GM19238 (cell line): ENCODE measurements at regions not wholly inside any gene's neighbourhood (a gene's known extent, or its start where the extent isn't known, plus 50 kb on each side); places are given as distances from the start of the nearest gene placed in this dataset.

Experiments
- DNase-seq: peaks from one replicate; pipeline ENCODE4 v3.0.0; 2011; ENCODE audit warnings: low spot score; ENCODE audit not compliant: insufficient read length

DNA sequence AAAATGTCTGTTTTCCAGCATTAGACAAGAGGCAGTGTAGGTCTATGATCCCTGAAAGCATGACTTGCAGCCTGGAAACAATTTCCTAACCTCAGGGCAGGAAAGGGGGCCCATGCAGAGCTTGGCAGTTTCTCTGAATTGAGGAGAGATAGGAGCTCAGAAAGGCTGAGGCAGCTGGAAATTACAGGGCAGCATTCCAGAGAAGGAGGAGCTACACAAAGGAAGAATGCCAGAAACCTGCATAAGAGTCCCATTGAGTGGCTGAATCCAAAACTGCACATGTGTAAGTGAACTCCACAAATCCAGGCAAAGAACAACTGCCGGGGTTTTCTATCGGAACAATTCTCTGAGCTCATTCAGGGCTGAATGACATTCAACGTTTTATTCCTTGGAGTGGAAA is 346.8 kb downstream of the PIK3R1 start:
- DNase-seq, result no peak

DNA sequence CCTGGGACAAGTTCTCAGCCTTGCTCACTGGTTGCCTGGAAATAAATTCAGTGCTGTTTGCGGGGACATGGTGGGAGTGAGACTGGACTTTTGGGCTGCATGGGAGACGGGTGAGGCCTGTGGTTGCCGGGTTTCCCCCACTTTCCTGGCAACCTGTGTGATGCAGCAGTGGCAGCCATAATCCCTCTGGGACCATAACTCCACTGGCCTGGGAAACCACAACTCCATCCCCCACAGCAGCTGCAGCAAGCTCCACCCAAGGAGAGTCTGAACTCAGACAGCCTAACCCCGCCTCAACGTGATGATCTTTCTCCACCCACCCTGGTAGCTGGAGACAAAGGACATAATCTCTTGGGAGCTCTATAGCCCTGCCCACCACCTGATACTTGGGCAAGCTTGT is 349.9 kb downstream of the PIK3R1 start:
- no peak for DNase-seq

DNA sequence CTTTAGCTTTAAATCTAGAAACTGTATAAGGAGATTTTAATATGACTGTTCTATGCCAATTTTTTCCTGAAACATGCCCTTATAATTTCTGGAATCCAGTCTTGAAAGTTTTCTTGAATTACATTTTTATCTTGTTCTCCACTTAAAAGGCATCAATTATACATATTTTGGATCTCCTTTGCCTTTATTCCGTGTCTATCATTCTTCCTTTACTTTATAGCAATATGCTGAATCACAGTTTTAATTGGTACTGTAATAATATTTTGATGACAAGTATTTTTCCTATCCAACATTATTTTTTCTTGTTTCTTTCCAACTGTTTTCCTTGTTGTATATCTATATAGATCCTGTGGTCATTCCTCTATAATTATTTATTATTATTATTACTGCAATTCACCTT is 361.2 kb downstream of the PIK3R1 start:
- no peak for DNase-seq

DNA sequence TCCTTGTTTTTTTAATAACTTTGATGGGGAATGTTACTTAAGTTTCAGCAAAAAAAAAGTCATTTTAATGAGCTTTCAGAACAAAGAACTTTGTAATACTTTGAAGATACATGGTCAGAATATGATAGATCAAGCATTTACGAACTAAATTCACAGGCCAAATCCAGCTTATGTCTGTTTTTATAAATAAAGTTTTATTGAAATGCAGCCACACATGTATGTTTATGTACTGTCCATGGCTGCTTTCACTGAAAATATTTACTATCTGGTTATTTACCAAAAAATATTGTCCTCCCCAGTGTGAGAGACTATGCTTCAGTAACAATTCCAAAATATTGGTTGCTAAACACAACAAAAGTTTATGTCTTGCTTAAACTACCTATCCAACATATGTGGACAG is 366.7 kb downstream of the PIK3R1 start:
- DNase-seq, result no peak

DNA sequence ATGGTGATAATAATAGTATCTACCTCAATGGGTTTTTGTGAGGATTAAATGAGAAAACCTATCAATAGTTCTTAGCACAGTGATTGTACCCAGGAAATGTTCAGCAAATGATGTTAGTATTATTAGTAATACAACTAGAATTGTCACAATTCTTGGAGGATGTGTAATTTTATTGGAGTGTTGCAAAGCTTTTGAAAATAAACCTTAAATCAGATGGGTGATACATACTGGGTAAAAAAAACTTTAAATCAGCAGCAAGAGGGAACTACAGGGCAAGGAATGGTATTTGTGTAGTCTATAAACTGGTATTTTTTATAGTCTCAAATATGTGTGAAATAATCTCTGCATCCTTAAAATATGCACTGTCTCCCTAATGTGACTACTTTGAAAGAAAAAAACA is 371.6 kb downstream of the PIK3R1 start:
- no peak for DNase-seq

DNA sequence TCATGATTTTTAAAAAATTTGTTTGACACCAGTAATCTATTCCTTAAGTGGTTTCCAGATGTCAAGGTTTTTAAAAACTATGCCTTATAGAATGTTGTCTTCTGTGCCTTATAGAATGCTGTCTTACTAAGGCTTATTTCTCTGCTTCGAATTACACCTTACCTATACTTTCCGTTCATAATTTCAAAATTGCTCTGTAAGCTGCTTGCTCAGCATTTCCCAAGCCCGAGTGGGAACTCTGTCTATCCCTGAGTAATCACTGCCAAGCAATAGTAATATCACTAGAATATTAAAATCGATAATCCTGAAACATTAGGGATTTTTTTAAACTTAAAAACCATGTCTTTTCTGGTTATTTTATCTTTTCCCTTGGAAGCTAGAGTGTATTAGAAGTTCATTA is 376.3 kb downstream of the PIK3R1 start:
- DNase-seq, result no peak

DNA sequence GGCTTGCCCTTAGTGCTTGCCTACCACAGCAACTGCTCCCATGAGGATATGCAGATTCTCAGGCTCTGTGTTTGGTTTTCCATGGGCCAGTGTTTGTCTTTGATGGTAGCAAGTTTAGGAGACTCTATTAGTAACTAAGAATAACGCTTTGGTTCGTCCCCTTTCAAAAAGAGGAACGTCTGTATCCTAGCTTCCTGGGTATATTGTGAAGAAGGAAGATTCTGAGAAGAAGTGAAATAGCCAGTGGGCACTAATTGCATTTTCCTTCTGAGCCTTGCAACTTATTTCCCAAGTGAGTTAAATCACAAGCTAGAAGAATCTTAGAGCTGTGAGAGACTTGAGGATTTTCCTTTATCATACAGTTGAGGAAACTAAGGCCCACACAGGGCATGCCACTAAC is 376.8 kb downstream of the PIK3R1 start:
- DNase-seq, result no peak

DNA sequence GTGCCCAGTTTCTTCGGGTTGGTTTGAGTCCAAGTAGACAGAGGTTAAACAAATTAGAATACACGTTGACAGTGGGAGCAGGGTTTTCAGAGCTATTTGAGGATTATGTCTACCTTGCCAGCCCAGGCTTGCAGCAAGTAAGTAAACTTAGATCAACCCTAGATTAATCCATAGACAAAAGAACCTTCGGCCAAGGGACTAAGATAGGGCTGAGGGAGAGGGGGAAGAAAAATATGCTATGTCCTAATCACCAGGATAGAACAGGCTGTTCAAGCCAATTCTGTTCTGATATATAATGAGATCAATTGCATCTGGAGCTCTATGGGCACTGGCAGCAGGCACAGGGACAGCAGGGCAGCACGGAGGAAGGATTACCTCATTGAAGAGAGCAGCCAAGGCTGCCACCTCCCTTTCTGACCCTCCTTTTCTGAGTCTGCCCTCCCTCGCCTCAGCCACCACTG is 377.7 kb downstream of the PIK3R1 start:
- DNase-seq, result no peak

DNA sequence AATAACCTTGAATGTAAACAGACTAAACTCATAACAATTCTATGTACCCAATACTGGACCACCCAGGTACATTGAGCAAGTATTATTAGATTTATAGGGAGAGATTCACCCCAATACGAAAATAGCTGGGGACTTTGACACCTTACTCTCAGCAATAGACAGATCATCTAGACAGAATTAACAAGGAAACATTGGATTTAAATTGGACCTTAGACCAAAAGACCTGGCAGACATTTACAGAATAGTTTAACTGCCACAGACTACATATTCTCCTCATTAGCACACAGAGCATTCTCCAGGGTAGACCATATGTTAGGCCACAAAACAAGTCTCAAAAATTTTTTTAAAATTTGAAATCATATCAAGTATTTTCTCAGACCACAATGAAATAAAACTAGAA is 397.4 kb downstream of the PIK3R1 start:
- DNase-seq, result no peak

DNA sequence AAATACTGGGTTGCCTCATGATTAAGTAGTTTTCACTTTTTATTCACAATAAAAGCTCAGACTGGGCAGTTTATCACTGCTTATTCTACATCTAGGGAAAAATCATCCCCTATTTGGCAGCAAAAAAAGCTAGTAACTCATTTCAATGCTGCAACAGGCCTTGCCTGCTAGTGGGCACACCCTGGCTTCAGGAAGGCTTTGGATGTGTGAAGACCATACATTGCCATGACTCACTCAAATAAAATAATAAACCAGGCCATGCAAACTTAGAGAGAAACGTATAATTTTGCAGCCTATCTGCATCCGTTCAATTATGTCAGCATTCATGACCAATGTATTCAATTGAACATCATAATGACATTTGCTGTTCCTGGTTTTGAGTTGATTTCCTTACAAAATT is 402.9 kb downstream of the PIK3R1 start:
- DNase-seq, result no peak

DNA sequence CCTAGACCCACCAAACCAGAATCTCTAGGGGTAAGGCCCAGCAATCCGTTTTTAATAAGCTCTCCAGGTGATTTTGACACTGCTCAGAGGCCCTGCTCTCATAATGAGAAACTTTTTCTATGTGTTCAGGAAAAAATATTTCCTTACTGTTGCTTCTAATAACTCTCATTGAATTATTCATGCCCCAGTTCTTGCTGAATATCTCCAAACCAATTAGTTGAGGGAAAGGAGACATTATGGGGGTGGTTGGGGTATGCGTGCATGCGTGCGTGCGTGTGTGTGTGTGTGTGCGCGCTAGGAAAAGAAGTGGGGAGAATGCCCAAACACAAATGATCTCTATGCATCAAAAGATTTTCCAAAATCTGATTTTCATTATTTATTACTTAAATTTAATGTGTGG is 411.4 kb downstream of the PIK3R1 start:
- DNase-seq, result no peak

DNA sequence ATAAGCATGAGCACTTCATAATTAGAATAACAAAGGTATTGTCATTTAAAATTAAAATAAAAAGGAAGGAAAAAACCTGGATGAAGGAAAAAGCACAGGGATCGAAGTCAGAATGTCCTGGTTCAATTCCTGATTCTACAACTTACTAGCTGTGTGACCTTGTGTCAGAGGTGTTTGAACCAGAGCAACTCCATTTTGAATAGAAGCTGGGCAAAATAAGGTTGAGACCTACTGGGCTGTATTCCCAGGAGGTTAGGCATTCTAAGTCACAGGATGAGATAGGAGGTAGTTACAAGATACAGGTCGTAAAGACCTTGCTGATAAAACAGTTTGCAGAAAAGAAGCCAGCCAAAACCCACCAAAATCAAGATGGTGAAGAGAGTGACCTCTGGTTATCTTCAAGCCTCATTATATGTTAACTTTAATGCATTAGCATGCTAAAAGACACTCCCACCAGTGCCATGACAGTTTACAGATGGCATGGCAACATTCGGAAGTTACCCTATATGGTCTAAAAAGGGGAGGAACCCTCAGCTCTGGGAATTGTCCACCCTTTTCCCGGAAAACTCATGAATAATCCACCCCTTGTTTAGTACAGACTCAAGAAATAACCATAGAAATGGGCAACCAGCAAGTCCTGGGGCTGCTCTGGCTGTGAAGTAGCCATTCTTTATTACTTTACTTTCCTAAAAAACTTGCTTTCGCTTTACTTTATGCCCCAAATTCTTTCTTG is 412.7 kb downstream of the PIK3R1 start:
- DNase-seq, result no peak

DNA sequence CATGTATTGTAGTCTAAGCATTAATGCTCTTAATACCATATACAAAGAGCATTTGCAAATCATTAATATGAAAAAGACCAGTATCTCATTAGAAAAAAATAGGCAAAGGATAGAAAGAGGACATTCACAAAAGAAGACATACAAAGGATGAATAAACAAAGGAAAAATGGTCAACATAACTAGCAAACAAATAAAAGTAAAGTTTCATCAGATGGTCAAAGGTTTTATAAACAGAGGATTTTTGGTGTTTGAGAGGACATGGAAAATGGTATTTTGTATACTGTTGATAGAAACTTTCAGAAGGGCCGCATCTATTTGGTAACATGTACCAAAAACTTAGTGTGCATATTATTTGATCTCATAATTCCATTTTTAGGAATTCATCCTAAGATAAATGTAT is 414.8 kb downstream of the PIK3R1 start:
- no peak for DNase-seq

DNA sequence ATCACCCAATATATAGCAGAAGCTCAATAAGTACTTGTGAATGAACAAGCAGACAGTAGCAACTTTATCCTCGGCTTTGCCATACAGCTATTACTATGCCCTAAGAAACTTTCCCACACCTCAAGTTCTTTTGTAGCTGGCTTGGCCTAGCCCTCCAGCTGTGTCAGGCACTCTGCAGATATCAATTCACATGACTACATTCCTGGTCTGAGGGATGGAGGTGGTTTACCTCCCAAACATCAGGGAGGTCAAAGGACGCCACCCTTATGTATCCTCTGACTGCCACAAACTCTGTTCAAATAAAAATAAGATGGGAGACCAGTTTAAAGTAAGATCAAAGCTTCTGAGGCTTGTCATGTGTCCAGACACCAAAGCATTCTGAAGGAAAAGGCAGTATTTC is 416.3 kb downstream of the PIK3R1 start:
- DNase-seq, result no peak

DNA sequence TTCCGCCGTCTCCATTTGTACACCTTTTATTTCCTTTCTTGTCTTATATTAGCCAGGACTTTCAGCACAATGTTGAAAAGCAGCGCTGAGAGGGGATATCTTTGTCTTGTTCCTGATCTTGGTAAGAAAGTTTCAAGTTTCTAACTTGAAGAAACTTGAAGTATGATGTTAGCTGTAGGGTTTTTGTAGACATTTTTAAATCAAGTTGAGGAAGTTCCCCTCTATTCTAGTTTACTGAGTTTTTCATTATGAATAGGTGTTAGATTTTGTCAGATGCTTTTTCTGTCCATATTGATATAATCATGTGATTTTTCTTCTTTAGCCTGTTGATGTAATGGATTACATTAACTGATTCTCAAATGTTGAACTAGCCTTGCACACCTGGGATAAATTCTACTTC is 425.7 kb downstream of the PIK3R1 start:
- DNase-seq, result no peak

DNA sequence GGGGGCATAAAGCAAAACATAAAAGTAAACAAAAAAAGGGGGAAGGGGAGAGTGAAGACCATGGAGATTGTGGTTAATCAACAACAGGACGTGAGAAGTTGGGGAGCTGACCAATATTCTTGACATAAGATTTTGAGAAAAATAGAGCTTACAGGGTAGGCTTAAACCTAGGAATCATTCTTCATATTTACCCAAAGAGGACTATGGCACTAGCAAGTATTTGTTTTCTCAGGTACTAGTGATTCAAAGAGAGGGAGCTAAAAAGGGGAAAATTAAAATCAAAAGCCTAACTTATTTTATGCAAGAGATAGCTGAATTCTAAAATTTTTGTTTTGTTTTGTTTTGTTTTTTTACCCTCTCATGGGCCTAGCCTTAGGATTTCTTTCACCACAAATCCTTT is 427.5 kb downstream of the PIK3R1 start:
- no peak for DNase-seq

DNA sequence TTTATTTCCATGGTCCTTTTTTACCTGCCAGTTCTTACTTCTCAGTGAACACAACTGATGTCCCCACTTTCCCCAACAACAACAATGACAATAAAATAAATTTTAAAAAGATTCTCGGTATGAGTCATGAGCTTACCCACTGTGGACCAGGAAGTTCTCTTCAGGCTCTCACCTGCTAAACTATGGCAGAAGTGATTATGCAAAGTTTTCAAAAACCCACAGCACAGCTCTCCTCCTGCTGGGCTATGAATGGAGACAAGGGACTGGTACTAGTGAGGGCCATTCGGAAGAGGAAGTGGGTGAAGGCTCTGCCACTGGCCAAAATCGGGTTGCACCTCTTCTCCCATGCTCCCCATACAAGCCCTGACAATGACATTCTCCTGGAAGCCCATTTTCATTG is 429.4 kb downstream of the PIK3R1 start:
- peak; percentile 17 for DNase-seq

DNA sequence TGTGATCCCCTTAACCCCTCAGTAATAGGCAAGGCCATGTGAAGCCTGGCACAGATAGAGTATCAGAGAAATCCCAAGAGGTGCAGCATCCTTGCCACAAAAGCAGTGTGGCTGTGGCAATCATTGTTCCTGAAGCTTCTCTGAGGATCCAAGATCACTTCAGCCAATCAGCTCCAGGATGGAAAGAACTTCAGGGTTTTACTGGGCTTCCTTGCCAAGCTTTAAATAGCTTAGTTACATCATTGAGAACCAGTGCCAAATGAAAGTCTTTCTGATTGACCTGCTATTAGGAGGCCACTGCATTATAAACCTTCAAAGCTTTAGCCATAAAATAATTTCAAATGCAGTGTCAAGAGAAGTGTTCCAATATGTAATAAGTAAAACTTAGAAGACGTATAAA is 430.6 kb downstream of the PIK3R1 start:
- no peak for DNase-seq

DNA sequence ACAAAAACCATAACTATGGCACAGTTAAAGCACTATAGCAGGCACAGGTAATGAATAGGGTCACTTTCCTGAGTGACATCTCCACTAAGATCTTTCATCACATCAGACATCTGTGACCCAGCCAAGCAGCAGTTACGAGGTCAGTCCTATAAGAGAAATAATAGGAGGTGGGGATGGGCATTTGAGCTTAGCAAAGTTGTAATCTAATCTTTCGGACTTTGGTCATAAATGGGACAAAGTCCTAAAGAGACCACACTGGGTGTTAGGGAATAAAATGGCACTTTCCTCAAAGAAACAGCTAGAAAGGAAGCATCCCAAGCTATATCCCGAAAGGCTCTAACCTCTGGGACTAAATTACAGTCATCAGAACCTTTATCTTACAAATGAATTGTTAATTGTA is 432.2 kb downstream of the PIK3R1 start:
- no peak for DNase-seq

DNA sequence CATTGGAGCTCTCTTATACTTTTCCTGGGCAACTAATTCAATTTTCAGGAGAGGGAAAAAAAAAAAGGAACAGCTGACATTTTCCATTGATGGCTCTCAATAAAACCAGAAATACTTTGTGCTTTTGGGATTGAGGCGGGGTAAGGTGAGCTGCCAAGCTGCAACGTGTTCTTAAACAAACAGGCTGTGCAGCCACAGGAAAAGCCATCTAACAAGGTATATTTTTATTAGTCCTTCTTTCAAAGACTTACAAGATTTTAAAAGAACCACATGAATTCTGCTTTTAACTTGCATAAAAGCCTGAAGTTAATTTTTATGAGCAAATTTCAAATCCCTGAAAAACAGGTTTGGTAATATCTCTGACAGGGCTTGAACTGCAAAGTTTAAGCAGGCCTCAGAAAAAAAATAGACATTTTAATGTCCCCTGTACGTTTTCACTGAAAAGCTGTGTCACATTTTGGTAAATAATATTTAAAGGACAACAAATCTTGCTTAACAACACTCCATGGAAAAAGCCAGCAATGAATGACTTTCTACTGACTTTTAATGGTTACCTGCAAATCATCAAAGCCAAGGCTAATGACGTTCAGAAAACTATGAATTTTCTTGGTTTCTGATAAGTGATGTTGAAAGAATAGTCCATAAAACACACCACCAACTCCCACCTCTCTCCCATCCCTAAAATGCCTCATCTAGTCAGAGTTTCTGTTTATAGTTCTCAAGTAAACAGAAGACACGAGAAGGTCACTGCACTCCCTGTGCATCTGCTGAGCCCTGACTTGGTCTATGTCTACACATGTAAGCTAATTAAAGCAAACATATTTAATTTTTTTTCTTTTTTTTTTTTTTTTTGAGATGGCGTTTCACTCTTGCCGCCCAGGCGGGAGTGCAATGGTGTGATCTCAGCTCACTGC is 433.6 kb downstream of the PIK3R1 start:
- no peak for DNase-seq

DNA sequence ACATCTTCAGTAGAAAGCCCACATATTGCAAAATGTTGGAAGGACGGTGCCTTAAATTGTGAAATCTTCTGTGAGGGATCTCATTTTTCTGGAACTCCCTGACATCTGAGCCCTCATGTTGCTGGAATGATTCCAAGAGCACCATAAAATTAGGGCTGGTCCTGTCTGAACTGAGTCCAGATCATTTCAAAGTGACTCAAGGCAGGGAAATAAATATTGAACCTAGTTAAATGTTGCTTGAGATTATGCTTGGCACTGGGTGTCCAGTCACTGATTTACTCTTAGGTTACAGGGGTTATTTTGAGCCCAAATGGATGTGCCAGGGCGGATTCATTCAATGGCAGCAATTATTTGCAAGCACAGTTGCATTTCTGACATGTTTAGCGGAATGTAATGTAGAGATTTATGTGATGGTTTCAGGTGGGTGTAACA is 437.0 kb downstream of the PIK3R1 start:
- DNase-seq, result no peak

DNA sequence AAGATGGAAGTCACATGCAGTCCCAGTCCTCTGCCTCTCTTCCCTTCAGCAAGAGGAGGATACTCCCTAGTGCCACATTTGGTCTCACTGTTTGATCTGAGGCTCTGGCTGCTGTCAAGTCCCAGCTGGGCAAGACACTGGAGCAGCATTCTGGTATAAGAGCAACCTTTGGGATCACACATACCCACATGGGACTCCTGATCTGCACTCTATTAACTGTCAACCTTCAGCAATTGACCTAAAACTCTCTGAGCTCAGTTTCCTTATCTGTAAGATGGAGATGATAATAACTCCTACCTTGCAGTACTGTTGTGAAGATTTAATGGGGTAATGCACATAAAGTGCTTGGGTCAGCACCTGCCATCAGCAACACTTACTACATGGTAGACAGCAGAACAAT is 437.9 kb downstream of the PIK3R1 start:
- DNase-seq, result no peak
